ENCODE measurements at regions not wholly inside any gene's neighbourhood (a gene's known extent, or its start where the extent isn't known, plus 50 kb on each side); places are given as distances from the start of the nearest gene placed in this dataset.

- DNase-seq (ENCODE audit: low read depth) = no peak
These were observed 602.9 kb upstream of the ATP2B1 start for GRCh38 chr12:90311561-90311960.

GRCh38 chr12:90305379-90305778 lies 596.7 kb upstream of the ATP2B1 start:
- DNase-seq (ENCODE audit: low read depth) = no peak

- DNase-seq (ENCODE audit: low read depth) = no peak
These were observed 595.6 kb upstream of the ATP2B1 start for GRCh38 chr12:90304231-90304630.

- no peak for DNase-seq (ENCODE audit: low read depth)
These were observed 595.1 kb upstream of the ATP2B1 start for GRCh38 chr12:90303771-90304170.

GRCh38 chr12:90301561-90302133 lies 593.0 kb upstream of the ATP2B1 start:
- no peak for DNase-seq (ENCODE audit: low read depth)

GRCh38 chr12:90301095-90301494 lies 592.5 kb upstream of the ATP2B1 start:
- no peak for DNase-seq (ENCODE audit: low read depth)

GRCh38 chr12:90299666-90300065 lies 591.0 kb upstream of the ATP2B1 start:
- no peak for DNase-seq (ENCODE audit: low read depth)

GRCh38 chr12:90299121-90299520 lies 590.5 kb upstream of the ATP2B1 start:
- no peak for DNase-seq (ENCODE audit: low read depth)

- DNase-seq (ENCODE audit: low read depth) = no peak
These were observed 589.8 kb upstream of the ATP2B1 start for GRCh38 chr12:90298289-90298948.

GRCh38 chr12:90295858-90296257 lies 587.2 kb upstream of the ATP2B1 start:
- DNase-seq (ENCODE audit: low read depth) = no peak

- DNase-seq (ENCODE audit: low read depth) = no peak
These were observed 583.5 kb upstream of the ATP2B1 start for GRCh38 chr12:90292183-90292582.

- no peak for DNase-seq (ENCODE audit: low read depth)
These were observed 582.6 kb upstream of the ATP2B1 start for GRCh38 chr12:90290980-90291975.

- DNase-seq (ENCODE audit: low read depth) = no peak
These were observed 578.9 kb upstream of the ATP2B1 start for GRCh38 chr12:90287585-90287984.

- DNase-seq (ENCODE audit: low read depth) = no peak
These were observed 572.7 kb upstream of the ATP2B1 start for GRCh38 chr12:90281154-90281868.

GRCh38 chr12:90280564-90281058 lies 572.0 kb upstream of the ATP2B1 start:
- DNase-seq (ENCODE audit: low read depth) = no peak

- DNase-seq (ENCODE audit: low read depth) = no peak
These were observed 571.4 kb upstream of the ATP2B1 start for GRCh38 chr12:90280033-90280432.

- no peak for DNase-seq (ENCODE audit: low read depth)
These were observed 566.5 kb upstream of the ATP2B1 start for GRCh38 chr12:90275088-90275487.

- DNase-seq (ENCODE audit: low read depth) = no peak
These were observed 565.8 kb upstream of the ATP2B1 start for GRCh38 chr12:90274407-90274806.

GRCh38 chr12:90268574-90268973 lies 559.9 kb upstream of the ATP2B1 start:
- DNase-seq (ENCODE audit: low read depth) = no peak

- no peak for DNase-seq (ENCODE audit: low read depth)
These were observed 553.6 kb upstream of the ATP2B1 start for GRCh38 chr12:90262251-90262650.

- DNase-seq (ENCODE audit: low read depth) = no peak
These were observed 552.6 kb upstream of the ATP2B1 start for GRCh38 chr12:90261283-90261682.

- no peak for DNase-seq (ENCODE audit: low read depth)
These were observed 551.5 kb upstream of the ATP2B1 start for GRCh38 chr12:90260136-90260535.
